NOMO-1 (cell line): ENCODE measurements at regions not wholly inside any gene's neighbourhood (a gene's known extent, or its start where the extent isn't known, plus 50 kb on each side); places are given as distances from the start of the nearest gene placed in this dataset.
A peak's percentile ranks its signal among the peaks of the same experiment; 100 is the strongest.

Experiments used
- DNase-seq, 2 experiments: peaks; one replicate each; lab custom pipeline; 2025; ENCODE audit not compliant: unreplicated experiment in 2 of 2; lab: John Stamatoyannopoulos, UW

DNA sequence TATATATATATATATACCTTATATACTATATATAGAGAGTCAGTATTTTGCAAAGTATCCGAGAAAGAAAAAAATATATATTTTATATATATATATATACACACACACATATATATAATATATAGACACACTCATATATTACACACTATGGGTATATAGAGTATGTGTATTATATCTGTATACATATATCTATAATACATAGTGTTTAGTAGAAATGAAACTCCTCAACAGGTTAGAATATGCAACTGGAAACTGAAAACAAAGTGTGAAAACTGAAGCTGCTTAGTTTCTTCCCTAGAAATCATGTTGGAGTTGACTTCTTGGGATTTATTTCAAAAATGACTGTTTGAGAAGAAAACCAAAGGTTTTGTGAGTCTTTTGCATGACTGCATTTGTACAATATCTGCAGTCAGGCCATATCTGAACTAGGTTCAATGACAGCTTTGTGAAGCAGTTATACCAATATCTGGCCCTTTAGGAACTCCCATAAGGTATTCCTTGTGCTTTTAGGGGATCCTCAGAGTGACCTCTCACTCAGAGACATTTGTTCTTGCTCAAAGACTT is 284.1 kb downstream of the CASP12 start:
- DNase-seq: no peak

DNA sequence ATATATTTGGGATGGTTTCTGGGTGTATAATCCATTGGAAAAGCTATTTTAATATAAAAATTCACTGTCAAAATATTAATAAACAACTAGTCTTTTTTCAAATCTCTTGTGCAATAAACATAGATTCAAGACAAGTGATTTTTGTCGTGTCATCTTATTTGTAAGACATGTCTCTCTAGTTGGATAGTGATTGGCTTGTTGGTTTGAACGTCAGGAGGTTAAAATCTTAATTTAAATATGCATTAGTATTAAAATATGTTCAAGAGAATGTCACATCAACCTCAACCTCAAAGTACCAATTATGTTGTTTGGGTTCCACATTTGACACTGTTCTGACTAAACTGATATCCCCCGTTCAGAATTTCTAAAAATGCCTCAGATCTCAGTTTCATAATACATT is 287.6 kb downstream of the CASP12 start:
- no peak for DNase-seq

DNA sequence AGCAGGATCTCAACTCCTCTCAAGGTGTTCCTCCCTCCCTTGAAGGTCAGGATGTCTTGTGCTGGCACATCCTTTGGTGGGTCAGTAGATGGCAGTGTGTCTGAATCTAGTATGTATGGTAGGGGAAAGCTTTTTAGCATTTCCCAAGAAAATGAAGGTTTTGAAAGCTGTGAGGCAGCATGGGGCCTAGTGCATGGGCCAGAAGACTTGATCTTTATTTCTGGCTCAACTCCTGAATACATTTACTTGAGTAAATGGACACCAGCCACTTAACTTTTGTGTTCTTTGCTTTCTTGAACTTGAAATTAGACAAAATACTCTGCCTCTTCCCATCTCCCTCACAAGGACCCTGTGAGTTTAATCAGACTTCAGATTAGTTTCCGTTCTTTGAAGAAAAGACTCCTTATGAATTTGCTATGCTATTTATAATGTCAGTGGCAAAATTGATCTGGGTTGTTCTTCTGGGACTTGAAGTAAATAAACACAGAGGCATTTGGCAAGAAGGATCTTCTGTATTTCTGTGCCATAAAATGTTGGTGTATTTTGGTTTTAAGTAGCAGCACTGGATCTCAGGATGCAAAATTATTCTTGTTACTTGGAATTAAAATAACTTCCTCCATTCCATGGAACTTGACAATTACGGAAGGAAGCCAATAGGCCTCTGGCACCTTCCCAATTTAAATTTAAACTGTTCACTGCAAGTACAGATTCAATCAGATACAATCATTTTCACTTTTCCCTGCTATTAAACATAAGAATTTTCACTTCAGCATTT is 288.8 kb downstream of the CASP12 start:
- DNase-seq: peak; percentile 21 to 55

DNA sequence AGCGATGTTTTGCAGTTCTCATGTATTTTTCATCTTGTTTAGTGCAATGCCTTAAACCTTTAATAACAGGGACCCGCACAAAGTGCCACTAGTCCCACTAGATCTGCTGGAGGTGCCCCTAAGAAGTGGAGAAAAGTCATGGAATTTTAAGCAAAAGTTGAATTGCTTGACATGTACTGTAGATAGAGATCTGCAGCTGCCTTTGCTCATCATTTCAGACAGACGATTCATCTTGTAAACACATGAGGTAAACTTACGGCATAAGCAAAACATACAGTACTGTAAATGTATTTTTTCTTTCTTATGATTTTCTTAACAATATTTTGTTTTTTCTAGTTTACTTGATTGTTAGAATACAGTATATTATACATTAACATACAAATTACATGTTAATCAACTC is 295.6 kb downstream of the CASP12 start:
- DNase-seq: no peak

DNA sequence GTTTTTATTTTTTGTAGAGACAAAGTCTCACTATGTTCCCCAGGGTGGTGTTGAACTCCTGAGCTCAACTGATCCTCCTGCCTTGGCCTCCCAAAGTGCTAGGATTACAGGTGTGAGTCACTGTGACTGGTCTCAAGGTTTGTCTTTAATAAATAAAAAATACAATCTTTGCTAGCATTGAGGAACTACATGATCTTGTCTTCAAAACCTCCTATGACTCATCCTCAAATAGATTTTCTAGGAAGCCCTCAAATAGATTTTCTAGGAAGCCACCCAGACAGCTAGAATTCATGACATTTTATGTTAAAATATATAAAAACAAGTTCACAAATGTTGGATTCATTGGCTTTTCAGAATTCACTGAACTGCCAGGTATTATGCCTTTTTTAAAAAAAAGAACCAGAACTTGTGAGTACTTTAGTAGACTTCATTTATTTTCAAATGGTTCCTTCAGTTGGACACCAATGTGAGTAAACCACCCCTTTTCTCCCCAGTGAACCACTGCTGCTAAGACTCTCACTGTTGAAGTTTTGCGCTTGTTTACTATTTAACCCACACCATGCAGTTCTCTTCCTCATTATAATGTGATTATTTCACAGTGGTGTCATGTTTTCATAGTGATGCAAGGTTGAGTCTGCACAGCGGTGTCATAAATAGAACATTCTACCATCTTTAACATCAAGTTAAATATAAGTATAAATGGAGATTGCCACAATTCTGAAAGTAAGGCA is 303.9 kb downstream of the CASP12 start:
- no peak for DNase-seq

DNA sequence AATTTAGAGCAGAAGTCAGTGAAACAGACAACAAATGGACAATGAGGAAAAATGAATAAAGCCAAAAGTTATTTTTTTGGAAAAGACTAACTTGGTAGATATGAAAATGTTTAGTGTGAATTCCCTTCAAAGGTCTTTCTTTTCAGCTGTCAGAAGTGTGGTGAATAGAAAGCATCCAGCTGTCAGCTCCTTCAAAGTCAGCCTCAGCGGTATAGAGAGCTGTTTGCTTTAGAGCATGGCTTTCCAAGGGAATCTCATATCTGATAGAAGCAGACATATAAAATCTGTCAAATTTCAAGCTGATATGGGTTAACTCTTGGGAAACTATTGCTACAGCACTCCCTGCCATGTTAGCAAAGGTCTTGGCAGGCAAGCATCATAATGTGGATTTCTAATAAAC is 309.3 kb downstream of the CASP12 start:
- no peak for DNase-seq

DNA sequence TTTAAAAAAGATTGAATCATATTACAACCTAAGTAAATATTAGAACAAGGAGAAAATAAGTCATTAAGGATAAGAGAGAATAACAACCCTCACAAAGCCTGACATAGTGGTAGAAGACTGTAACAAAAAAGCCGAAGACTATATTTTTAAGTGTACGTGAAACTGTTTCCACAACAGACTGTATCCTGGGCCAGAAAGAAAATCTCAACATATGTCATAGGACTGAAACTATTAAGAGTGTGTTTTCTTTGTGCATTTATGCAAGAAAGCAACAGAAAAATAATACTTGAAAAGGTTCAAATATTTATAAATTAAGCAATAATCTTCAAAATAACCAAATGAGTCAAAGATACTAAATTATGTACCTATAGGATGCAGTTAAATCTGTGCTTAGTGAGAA is 309.8 kb downstream of the CASP12 start:
- DNase-seq: no peak

DNA sequence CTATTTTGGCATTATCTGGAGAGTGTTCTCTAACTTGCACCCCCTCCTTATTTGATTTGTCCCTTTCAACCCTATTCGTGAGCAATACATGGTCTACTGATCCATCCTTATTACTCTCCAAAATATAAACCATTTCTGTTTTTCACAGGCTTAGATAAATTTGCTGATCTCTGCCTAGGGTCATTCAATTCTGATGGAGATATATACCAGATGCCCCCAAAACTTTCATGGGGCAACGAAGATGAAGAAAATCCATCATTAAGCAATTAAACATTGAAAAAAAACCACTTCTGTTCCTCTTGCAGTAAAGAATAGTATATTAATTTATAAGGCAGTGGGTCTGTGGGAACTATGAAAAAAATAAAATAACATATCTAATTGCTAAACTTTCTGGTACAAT is 313.4 kb downstream of the CASP12 start:
- no peak for DNase-seq

DNA sequence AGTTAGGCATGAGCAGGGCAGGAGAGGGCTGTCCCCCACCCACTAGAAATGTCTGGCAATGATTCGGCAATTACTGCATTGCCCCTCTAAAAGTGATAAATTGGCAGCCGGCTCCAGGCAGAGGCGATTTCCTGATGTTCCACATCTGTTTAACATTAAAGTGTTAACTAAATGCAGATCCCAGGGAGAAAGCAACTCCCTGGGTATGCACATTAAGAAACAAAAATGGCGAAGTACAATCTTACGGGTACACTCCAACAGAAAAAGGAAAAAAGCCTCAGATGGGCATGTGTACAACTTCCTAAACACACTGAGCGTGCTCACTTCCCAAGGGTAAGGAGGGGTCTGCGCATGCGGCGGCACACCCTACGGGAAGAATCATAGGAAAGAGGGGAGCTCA is 314.4 kb downstream of the CASP12 start:
- DNase-seq: no peak

DNA sequence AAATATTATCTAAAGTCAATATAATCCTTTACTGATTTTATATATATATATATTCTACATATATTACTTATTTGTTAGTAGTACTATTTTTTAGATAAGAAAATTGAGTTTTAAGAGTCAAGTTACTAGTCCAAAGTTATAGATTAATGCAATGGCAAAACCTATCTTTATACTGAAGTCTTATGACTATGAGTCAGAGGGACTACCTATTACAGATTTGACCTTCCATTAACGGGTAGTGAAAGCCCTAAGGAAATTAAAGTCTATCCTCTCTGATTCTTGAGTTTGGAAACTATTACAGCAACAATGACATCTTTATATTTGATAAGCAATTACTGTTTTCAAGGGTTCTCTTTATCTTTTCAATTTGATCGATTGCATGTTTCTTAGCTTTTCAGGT is 315.8 kb downstream of the CASP12 start:
- no peak for DNase-seq

DNA sequence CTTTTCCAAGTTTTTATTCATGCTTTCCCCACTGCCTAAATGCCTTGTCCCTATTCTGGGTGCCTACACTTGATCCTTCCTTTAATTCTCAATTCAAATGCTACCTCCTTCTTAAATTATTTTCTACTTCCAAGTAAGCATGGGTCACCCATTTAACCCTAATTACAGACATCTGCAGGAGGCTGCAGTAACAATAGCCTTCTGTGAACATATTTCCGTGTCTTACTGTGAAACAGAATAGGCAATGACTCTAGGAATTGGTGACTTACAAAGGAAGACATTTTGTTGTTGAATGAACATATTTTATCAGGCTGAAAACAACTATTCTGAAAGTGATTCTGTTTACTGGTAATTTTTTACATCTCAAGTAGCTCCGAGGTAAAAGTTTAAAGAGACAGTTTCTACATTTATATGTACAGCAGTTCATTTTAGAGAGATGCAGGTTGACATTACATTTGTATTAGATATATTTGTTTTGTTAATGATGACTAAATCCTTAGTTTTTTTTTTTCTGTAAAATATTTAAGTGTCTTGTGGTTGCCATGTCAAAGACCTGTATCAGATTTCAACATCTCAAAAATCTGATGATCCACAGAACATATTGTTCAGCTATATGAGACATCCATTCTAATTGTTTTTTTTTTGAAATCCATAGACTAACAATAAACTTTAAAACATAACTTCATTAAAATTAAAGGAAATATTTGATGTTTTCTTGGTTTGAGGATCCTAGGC is 316.8 kb downstream of the CASP12 start:
- DNase-seq: no peak

DNA sequence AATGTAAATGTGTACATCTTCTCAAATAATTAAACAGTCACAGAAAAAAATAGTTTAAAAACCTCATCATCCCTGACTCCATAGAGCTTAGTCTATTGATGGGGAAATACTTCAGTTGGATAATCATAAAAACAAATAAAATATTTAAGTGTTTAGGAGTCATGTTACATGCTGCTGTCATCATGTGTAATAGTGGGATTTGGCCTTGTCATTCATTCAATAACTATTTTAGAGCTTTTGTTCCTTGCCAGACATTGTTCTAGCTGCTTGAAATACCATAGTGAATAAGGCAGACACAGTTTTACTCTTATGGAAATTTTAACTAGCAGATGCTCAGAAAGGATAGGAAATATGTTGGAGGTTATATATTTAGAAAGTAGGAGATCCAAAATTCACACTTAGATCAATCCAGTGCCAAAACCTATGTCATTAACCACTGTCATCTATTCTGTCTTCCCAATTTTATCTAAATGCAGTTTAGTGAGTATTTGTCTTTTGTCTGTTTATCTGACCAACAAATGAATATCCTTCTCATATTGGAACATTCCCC is 324.7 kb downstream of the CASP12 start:
- no peak for DNase-seq

DNA sequence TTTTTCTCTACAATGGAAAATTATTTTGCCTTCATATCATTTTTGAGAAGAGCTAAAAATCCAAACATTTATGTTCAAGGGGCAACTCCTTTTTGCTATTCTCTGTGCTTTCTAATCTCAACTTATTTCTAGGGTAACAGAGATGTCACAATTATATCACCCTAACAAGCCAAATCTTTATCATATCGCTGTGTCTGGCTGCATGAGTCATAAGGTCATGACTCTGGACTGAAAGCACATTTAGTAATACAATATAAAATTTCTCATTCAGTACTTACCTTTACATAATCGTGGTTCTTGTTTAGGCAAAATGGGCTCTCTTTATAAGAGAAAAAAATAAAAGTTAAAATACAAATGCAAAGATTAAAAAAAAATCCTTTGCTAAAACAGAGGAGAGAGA is 326.0 kb downstream of the CASP12 start:
- DNase-seq: no peak

DNA sequence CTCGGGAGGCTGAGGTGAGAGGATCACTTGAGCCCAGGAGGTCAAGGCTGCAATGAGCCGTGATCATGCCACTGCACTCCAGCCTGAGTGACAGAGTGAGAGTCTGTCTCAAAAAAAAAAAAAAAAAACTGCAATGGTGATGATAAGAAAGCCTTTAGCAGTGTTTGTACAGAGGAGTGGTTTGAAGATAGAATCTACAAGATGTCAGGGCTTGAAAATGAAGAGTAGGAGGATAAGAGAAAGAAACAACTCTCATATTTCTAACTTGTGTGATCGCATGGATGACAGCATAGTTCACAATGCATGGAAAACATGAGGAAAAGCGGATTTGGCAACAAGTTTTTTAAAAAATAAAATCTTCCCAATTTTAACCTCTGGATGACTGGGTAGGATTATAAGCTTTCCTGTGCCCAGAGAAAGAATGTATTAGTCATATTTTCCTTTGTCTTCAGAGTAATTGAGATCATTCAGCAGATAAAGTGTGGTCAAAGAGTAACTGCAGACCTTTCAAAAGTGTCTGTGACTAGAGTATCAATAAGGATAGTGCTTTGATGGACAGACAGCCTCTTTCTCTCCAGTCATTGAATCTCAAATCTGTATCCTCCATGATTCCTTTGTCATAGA is 328.1 kb downstream of the CASP12 start:
- no peak for DNase-seq

DNA sequence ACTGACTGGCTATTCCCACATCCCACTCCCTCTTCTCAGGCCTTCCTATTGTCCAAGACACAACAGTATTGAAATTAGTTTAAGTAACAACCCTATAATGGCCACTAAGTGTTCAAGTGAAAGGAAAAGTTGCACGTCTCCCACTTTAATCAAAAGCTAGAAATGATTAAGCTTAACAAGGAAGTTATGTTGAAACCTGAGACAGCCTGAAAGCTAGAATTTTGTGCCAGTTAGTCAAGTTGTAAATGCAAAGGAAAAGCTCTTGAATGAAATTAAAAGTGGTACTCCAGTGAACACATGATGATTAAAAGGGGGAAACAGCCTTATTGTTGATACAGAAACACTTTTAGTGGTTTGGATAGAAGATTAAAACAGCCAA is 332.7 kb downstream of the CASP12 start:
- DNase-seq: no peak

DNA sequence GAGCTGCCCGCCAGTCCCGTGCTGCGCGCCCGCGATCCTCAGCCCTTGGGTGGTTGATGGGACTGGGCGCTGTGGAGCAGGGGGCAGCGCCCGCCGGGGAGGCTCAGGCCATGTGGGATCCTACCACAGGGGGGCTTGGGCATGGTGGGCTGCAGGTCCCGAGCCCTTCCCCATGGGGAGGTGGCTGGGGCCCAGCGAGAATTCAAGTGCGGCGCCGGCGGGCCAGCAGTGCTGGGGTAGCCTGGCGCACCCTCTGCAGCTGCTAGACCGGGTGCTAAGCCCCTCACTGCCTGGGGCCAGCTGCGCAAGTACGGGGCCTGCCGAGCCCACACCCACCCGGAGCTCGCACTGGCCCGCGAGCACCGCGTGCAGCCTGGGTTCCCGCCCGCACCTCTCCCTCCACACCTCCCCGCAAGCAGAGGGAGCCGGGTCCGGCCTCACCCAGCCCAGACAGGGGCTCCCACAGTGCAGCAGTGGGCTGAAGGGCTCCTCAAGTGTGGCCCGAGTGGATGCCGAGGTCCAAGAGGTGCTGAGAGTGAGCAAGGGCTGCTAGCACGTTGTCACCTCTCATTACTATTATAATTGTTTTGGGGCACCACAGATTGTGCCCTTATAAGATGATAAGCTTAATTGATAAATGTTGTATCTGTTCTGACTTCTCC is 333.2 kb downstream of the CASP12 start:
- DNase-seq: no peak

DNA sequence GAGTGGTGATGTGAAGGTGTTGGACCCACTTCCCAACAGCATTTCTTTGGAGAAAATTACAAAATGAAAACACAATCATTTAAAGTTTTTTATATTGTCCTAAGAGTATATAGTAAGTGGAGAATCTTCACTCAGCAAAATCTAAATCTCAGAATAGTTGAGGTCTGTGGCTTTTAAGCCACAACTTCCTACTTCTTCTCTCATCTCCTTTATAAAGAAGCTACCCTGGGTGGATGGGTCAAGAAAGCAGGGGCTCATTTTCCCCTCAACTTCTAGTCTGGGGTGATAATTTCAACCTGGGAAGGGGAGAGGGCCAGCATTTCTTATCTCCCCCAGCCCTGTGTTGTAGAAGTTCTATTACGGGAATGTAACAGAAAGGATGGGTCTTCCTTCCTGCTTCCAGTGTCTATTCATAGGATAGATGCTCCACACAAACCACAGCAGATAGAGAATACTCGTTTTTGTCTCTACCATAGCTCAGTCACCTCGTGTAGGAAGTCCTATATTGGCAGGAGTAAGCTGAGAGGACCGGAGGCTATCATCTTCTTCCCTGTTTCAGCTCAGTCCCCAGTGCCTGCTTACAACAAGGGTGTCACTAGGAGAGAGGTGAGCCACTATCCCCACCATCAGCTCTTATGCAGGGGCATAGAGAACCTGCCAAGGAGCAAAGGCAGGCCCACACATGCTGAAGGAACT is 341.5 kb downstream of the CASP12 start:
- peak in 1 of 2 experiments; percentile 38 for DNase-seq

DNA sequence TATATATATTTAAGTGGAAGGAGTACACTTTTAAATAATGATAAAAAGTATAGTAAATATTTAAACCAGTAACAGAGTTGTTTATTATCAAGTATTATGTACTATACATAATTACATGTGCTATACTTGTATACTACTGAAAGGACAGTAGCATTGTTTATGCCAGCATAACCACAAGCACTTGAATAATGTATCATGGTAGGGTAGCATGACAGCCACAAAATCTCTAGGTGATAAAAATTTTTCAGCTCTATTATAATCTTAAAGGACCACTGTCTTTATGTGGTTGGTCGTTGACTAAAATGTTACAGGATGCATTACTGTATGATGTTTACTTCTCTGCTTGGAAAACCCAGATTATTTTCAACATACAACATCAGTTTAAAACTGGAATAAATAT is 349.2 kb downstream of the CASP12 start:
- DNase-seq: no peak

DNA sequence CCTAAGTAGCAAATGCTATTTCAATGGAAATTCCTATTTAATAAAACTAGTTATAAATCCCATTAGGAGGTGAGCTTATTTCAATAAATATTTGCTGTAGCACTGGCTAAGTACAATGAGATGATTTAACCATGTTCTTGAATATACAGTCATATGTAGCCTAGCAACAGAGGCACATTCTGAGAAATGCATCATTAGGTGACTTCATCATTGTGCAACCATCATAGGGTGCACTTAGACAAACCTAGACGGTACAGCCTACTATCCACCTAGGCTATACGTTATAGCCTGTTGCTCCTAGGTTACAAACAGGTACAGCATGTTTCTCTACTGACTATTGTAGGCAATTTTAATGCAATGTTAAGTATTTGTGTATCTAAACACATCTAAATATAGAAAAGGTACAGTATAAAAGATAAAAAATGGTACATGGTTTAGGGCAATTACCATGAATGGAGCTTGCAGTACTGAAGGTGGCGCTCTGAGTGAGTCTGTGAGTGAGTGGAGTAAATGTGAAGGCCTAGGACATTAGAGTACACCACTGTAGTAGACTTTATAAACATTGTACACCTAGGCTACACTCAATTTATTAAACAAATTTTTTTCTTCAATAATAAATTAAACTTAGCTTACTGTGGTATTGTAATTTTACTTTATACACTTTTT is 350.1 kb downstream of the CASP12 start:
- no peak for DNase-seq
